H9 (cell line): ENCODE measurements at regions not wholly inside any gene's neighbourhood (a gene's known extent, or its start where the extent isn't known, plus 50 kb on each side); places are given as distances from the start of the nearest gene placed in this dataset.

Experiments
- DNase-seq: peaks from one replicate; pipeline ENCODE4 v3.0.0-alpha.2; 2017
- H2AFZ ChIP-seq: one replicate; pipeline ENCODE4 v1.6.1; 2013; ENCODE audit warnings: mild to moderate bottlenecking, low read length, control low read depth, moderate library complexity
- H2AK5ac ChIP-seq: 2 replicates; pipeline ENCODE4 v1.6.1; 2013; ENCODE audit warnings: low read length, control low read depth, mixed read lengths; ENCODE audit not compliant: insufficient read length
- H2BK120ac ChIP-seq: one replicate; pipeline ENCODE4 v1.6.1; 2013; ENCODE audit warnings: low read depth, mild to moderate bottlenecking, low read length, control low read depth, inconsistent platforms; ENCODE audit not compliant: poor library complexity, severe bottlenecking
- H2BK12ac ChIP-seq: 2 replicates; pipeline ENCODE4 v1.6.1; 2013; ENCODE audit warnings: low read length, control low read depth, mixed read lengths, low read depth; ENCODE audit not compliant: insufficient read length
- H2BK15ac ChIP-seq: 2 replicates; pipeline ENCODE4 v1.6.1; 2013; ENCODE audit warnings: low read depth, low read length, control low read depth
- H2BK20ac ChIP-seq: one replicate; pipeline ENCODE4 v1.6.1; 2013; ENCODE audit warnings: low read depth, mild to moderate bottlenecking, low read length, control low read depth, inconsistent platforms; ENCODE audit not compliant: poor library complexity, severe bottlenecking
- H2BK5ac ChIP-seq: 2 replicates; pipeline ENCODE4 v1.6.1; 2013; ENCODE audit warnings: low read length, control low read depth, mixed read lengths; ENCODE audit not compliant: insufficient read length
- H3K14ac ChIP-seq: 2 replicates; pipeline ENCODE4 v1.6.1; 2013; ENCODE audit warnings: low read length, control low read depth; ENCODE audit not compliant: insufficient read depth
- H3K18ac ChIP-seq: 2 replicates; pipeline ENCODE4 v1.6.1; 2013; ENCODE audit warnings: low read depth, mild to moderate bottlenecking, mixed read lengths, low read length, control low read depth; ENCODE audit not compliant: insufficient read length
- H3K23ac ChIP-seq: 2 replicates; pipeline ENCODE4 v1.6.1; 2013; ENCODE audit warnings: low read length, control low read depth, mixed read lengths, low read depth; ENCODE audit not compliant: insufficient read length
- H3K23me2 ChIP-seq: 2 replicates; pipeline ENCODE4 v1.6.1; 2013; ENCODE audit warnings: low read depth, mild to moderate bottlenecking, mixed read lengths, low read length, control low read depth; ENCODE audit not compliant: insufficient read length, poor library complexity, severe bottlenecking
- H3K27ac ChIP-seq: 2 replicates; pipeline ENCODE4 v1.5.1; 2013; ENCODE audit warnings: low read length, control low read depth, mixed read lengths, low read depth; ENCODE audit not compliant: insufficient read length
- H3K27me3 ChIP-seq: 2 replicates; pipeline ENCODE4 v1.6.1; 2013; ENCODE audit warnings: low read length, control low read depth, inconsistent platforms; ENCODE audit not compliant: insufficient read depth
- H3K4ac ChIP-seq: 2 replicates; pipeline ENCODE4 v1.6.1; 2013; ENCODE audit warnings: low read depth, mild to moderate bottlenecking, control low read depth, inconsistent platforms, low read length, moderate library complexity
- H3K4me1 ChIP-seq: 2 replicates; pipeline ENCODE4 v1.6.1; 2013; ENCODE audit warnings: low read length, control low read depth, inconsistent platforms; ENCODE audit not compliant: insufficient read depth
- H3K4me2 ChIP-seq: 2 replicates; pipeline ENCODE4 v1.6.1; 2013; ENCODE audit warnings: low read length, control low read depth, mixed read lengths; ENCODE audit not compliant: insufficient read length, insufficient read depth
- H3K56ac ChIP-seq: 2 replicates; pipeline ENCODE4 v1.6.1; 2013; ENCODE audit warnings: low read depth, mild to moderate bottlenecking, mixed read lengths, low read length, control low read depth; ENCODE audit not compliant: insufficient read length
- H3K79me1 ChIP-seq: 2 replicates; pipeline ENCODE4 v1.6.1; 2013; ENCODE audit warnings: low read depth, mild to moderate bottlenecking, moderate library complexity, low read length, control low read depth, inconsistent platforms; ENCODE audit not compliant: insufficient read depth, poor library complexity, severe bottlenecking
- H3K79me2 ChIP-seq: 2 replicates; pipeline ENCODE4 v1.6.1; 2013; ENCODE audit warnings: low read length, control low read depth, inconsistent platforms; ENCODE audit not compliant: insufficient read depth
- H3K9ac ChIP-seq: 2 replicates; pipeline ENCODE4 v1.6.1; 2013; ENCODE audit warnings: low read length, control low read depth, mixed read lengths; ENCODE audit not compliant: insufficient read length; ENCODE audit errors: extremely low read depth
- H3K9me3 ChIP-seq: one replicate; pipeline ENCODE4 v1.6.1; 2013; ENCODE audit warnings: low read depth, low read length, inconsistent platforms; ENCODE audit not compliant: control insufficient read depth
- H3T11ph ChIP-seq: one replicate; pipeline ENCODE4 v1.6.1; 2013; ENCODE audit warnings: mild to moderate bottlenecking, low read length, control low read depth, inconsistent platforms
- H4K20me1 ChIP-seq: one replicate; pipeline ENCODE4 v1.6.1; 2013; ENCODE audit not compliant: control insufficient read depth, insufficient read length, insufficient read depth
- H4K5ac ChIP-seq: 2 replicates; pipeline ENCODE4 v1.6.1; 2013; ENCODE audit warnings: low read depth, mild to moderate bottlenecking, mixed read lengths, low read length, control low read depth; ENCODE audit not compliant: insufficient read length
- H4K8ac ChIP-seq: replicated peaks from 2 replicates; pipeline ENCODE4 v1.6.1; 2013; ENCODE audit warnings: low read length, control low read depth, mixed read lengths, low read depth; ENCODE audit not compliant: insufficient read length
- H4K91ac ChIP-seq: 2 replicates; pipeline ENCODE4 v1.6.1; 2013; ENCODE audit warnings: low read depth, mild to moderate bottlenecking, moderate library complexity, mixed read lengths, low read length, control low read depth; ENCODE audit not compliant: insufficient read length
- H3K27ac Mint-ChIP-seq, 3 experiments: 2 replicates in 2 of 3; 3 replicates in 1 of 3; pipeline ENCODE4 v1.8.0; 2020 to 2021; ENCODE audit warnings: mixed read lengths in 3 of 3, mild to moderate bottlenecking in 1 of 3, moderate library complexity in 1 of 3
- H3K27me3 Mint-ChIP-seq: 2 replicates; pipeline ENCODE4 v1.8.0; 2021; ENCODE audit warnings: low read depth, mild to moderate bottlenecking, moderate library complexity, mixed read lengths
- H3K36me3 Mint-ChIP-seq, 3 experiments: 2 replicates in 2 of 3; 3 replicates in 1 of 3; pipeline ENCODE4 v1.8.0; 2020 to 2021; ENCODE audit warnings: low read depth in 3 of 3, mixed read lengths in 3 of 3; ENCODE audit not compliant: insufficient read depth in 1 of 3
- H3K4me1 Mint-ChIP-seq, 2 experiments: 2 replicates each; pipeline ENCODE4 v1.8.0; 2020; ENCODE audit warnings: mixed read lengths in 2 of 2
- H3K4me3 Mint-ChIP-seq, 2 experiments: 2 replicates in 1 of 2; 3 replicates in 1 of 2; pipeline ENCODE4 v1.8.0; 2020 to 2021; ENCODE audit warnings: mild to moderate bottlenecking in 2 of 2, mixed read lengths in 2 of 2, moderate library complexity in 1 of 2
- H3K9me3 Mint-ChIP-seq, 2 experiments: 2 replicates in 1 of 2; 3 replicates in 1 of 2; pipeline ENCODE4 v1.8.0; 2020; ENCODE audit warnings: mild to moderate bottlenecking in 2 of 2, mixed read lengths in 2 of 2, moderate library complexity in 1 of 2
- CTCF ChIP-seq: fragments of 200-600 bp; sonication (generic); conservative IDR thresholded peaks from 3 replicates; pipeline ENCODE4 v1.8.0; 2021; ENCODE audit warnings: antibody characterized with exemption, mild to moderate bottlenecking
- WGBS: extraction: QIAGEN DNeasy Blood & Tissue Kit; methylation state at CpG from one replicate; pipeline ENCODE4 v1.1.7; 2013; ENCODE audit warnings: missing lambda C conversion rate, low lambda C conversion rate, mixed read lengths; ENCODE audit not compliant: insufficient read length; ENCODE audit errors: extremely low coverage; 5-methylcytosine and 5-hydroxymethylcytosine counted together

GRCh38 chr17:34173241-34173640 lies 81.8 kb upstream of the CCL2 start:
- H2AK5ac ChIP-seq, result no peak overlapping the region
- no peak for DNase-seq
- no peak overlapping the region for H3K27ac ChIP-seq
- no peak overlapping the region for H2BK5ac ChIP-seq
- no peaks in the 10 kb centered on the region for H3K9me3 ChIP-seq
- peaks cover under 1% of the 10 kb centered on the region; the same call in 1 of the 2 replicates for H3K4me1 ChIP-seq
- no peak overlapping the region for H4K91ac ChIP-seq
- no peak overlapping the region for H3K4me2 ChIP-seq
- H3K56ac ChIP-seq, result no peak overlapping the region
- TF ChIP-seq CTCF, result no peak
- no peak overlapping the region for H4K5ac ChIP-seq
- H3K9ac ChIP-seq, result no peak overlapping the region
- no peak overlapping the region for H2BK12ac ChIP-seq
- no CpG with 5 or more reads among the region's 4 CpGs for WGBS
- Mint-ChIP-seq H3K27me3 (no peaks in the 10 kb centered on the region; the same call in 1 of the 2 replicates), H3K27ac (no peak overlapping the region), H3K9me3 (peaks cover 9 to 13% of the 10 kb centered on the region in 2 experiments), H3K4me1 (peaks cover 13 to 14% of the 10 kb centered on the region in 2 experiments), H3K4me3 (no peak overlapping the region), H3K36me3 (peaks cover 0 to 9% (median 7%) of the 10 kb centered on the region in 3 experiments; a peak in 4 of 7 replicates)
- no peak overlapping the region for H3K18ac ChIP-seq
- H3K23ac ChIP-seq, result no peak overlapping the region
- no peak overlapping the region for H2AFZ ChIP-seq
- H3T11ph ChIP-seq, result no peak overlapping the region
- H3K4ac ChIP-seq, result no peak overlapping the region
- H4K20me1 ChIP-seq, result no peaks in the 10 kb centered on the region
- no peaks in the 10 kb centered on the region for H3K27me3 ChIP-seq
- no peak overlapping the region for H4K8ac ChIP-seq
- no peak overlapping the region for H2BK120ac ChIP-seq
- no peak overlapping the region for H3K14ac ChIP-seq
- no peak overlapping the region for H2BK15ac ChIP-seq
- no peaks in the 10 kb centered on the region for H3K79me2 ChIP-seq
- no peak overlapping the region for H2BK20ac ChIP-seq
- H3K23me2 ChIP-seq, result no peaks in the 10 kb centered on the region
- H3K79me1 ChIP-seq, result no peaks in the 10 kb centered on the region
